HG03108 (cell line): ENCODE measurements at regions not wholly inside any gene's neighbourhood (a gene's known extent, or its start where the extent isn't known, plus 50 kb on each side); places are given as distances from the start of the nearest gene placed in this dataset.
"Not testable (repeated sequence)": the region's sequence is repeated elsewhere in the genome, so short reads cannot be mapped to it uniquely, and the experiment has no call there.

Experiments used
- ATAC-seq: cut with Tn5 transposase; IDR thresholded peaks from one replicate; pipeline ENCODE4 v1.9.1; 2021; ENCODE audit warnings: moderate library complexity; ENCODE audit not compliant: unreplicated experiment

GRCh38 chr10:3877211-3878000 is 92.4 kb upstream of the KLF6 start:
- no peak for ATAC-seq

- no peak for ATAC-seq
Measured at GRCh38 chr10:3876350-3876962, 91.4 kb upstream of the KLF6 start.

GRCh38 chr10:3875842-3876235 is 90.8 kb upstream of the KLF6 start:
- ATAC-seq = peak; percentile 1

- peak; percentile 49 for ATAC-seq
Measured at GRCh38 chr10:3874990-3875841, 90.2 kb upstream of the KLF6 start.

- not testable (repeated sequence) for ATAC-seq
Measured at GRCh38 chr10:3874610-3874989, 89.6 kb upstream of the KLF6 start.

- peak; percentile 49 for ATAC-seq
Measured at GRCh38 chr10:3873728-3874461, 88.9 kb upstream of the KLF6 start.

- no peak for ATAC-seq
Measured at GRCh38 chr10:3872712-3873329, 87.8 kb upstream of the KLF6 start.

- ATAC-seq = no peak
Measured at GRCh38 chr10:3871424-3871996, 86.5 kb upstream of the KLF6 start.

GRCh38 chr10:3869036-3869435 is 84.0 kb upstream of the KLF6 start:
- ATAC-seq = no peak

- ATAC-seq = peak; percentile 35
Measured at GRCh38 chr10:3868271-3868664, 83.3 kb upstream of the KLF6 start.

- no peak for ATAC-seq
Measured at GRCh38 chr10:3867454-3868270, 82.7 kb upstream of the KLF6 start.

GRCh38 chr10:3866332-3866731 is 81.3 kb upstream of the KLF6 start:
- ATAC-seq = no peak

- ATAC-seq = no peak
Measured at GRCh38 chr10:3865565-3865964, 80.6 kb upstream of the KLF6 start.

- no peak for ATAC-seq
Measured at GRCh38 chr10:3861795-3862194, 76.8 kb upstream of the KLF6 start.

- ATAC-seq = no peak
Measured at GRCh38 chr10:3858051-3858845, 73.2 kb upstream of the KLF6 start.

- ATAC-seq = no peak
Measured at GRCh38 chr10:3857318-3857717, 72.3 kb upstream of the KLF6 start.

- ATAC-seq = no peak
Measured at GRCh38 chr10:3856593-3856992, 71.6 kb upstream of the KLF6 start.

- ATAC-seq = no peak
Measured at GRCh38 chr10:3853547-3854303, 68.7 kb upstream of the KLF6 start.
